HG02884 (cell line): ENCODE measurements at regions not wholly inside any gene's neighbourhood (a gene's known extent, or its start where the extent isn't known, plus 50 kb on each side); places are given as distances from the start of the nearest gene placed in this dataset.
"Not testable (repeated sequence)": the region's sequence is repeated elsewhere in the genome, so short reads cannot be mapped to it uniquely, and the experiment has no call there.

Experiments
- ATAC-seq: cut with Tn5 transposase; IDR thresholded peaks from one replicate; pipeline ENCODE4 v1.9.1; 2021; ENCODE audit warnings: mild to moderate bottlenecking, moderate library complexity; ENCODE audit not compliant: unreplicated experiment

DNA sequence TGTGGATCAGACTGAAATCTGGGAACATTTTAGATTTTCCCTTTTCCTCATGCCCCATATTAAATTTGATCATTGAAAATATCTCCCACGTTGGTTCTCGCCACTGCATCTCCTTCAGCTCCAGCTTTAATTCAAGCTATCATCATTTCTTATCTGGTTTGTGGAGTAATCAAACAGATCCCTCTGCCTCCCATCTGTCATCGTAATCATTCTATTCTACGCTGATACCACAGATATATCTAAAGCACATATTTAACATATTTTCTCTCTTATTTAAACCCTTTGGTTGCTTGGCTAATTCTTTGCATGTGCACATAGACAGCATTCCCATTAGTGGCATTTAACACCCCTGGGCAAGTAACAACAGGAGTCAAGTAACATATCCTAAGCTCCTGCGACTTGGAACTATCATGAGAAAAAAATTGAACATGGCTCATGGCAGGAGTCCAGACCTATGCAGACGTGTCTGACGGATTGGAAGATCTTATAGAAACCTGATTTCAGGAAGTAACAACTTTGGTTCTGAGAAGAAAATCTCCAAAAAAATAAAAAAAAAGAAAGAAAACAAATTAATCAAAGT is 158.8 kb upstream of the KYNU start:
- ATAC-seq: no peak

DNA sequence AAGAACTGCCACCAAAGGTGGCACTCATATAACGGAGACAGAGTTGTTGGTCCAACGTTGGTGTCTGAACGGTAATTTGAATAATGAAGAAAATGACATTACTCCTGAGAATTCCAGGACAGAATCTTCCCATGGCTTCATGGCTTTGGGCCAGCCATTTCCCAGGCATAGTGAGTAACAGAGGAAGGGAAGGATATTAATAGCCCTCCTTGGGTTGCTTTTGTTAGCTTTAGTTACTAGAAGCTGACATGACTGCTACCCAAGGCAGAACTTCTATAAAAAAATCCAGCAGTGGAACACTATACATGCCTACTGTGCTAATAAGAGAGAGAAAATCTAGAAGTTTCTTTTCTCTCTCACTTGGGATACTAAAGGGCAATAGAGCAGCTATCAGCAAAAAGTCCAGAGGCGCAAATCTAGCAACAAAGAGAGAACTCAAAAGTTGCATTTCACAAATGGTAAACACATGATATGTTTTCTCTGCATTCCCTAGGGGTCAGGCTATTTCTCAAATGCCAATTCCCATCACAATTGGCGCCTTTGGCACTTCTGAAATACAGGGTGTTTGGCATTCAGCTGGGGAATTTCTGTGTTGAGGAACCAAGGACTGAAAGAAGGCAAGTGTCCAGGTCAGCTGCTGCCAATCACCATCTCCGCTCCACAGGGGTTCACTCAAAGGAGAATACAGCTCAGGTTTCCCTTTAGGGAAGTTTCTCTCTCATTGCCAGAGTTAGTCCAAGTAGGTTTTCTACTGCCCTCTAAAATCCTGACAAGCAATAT is 160.8 kb upstream of the KYNU start:
- ATAC-seq: no peak

GRCh38 chr2:142714600-142714999 is 162.9 kb upstream of the KYNU start:
- ATAC-seq: peak; percentile 94

DNA sequence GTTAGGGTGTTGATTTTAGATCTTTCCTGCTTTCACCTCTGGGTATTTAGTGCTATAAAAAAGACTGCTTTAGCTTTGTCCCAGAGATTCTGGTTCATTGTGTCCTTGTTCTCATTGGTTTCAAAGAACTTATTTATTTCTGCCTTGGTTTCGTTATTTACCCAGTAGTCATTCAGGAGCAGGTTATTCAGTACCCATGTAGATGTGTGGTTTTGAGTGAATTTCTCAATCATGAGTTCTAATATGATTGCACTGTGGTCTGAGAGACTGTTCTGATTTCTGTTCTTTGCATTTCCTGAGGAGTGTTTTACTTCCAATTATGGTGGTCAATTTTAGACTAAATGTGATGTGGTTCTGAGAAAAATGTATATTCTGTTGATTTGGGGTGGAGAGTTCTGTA is 167.1 kb upstream of the KYNU start:
- no peak for ATAC-seq

- ATAC-seq: no peak
Observed at GRCh38 chr2:142707318-142707717, 170.1 kb upstream of the KYNU start.

DNA sequence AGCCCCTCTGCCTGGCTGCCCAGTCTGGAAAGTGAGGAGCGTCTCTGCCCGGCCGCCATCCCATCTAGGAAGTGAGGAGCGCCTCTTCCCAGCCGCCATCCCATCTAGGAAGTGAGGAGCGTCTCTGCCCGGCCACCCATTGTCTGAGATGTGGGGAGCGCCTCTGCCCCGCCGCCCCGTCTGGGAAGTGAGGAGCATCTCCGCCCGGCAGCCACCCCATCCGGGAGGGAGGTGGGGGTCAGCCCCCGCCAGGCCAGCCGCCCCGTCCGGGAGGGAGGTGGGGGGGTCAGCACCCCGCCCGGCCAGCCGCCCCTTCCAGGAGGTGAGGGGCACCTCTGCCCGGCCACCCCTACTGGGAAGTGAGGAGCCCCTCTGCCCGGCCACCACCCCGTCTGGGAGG is 175.1 kb upstream of the KYNU start:
- ATAC-seq: not testable (repeated sequence)

DNA sequence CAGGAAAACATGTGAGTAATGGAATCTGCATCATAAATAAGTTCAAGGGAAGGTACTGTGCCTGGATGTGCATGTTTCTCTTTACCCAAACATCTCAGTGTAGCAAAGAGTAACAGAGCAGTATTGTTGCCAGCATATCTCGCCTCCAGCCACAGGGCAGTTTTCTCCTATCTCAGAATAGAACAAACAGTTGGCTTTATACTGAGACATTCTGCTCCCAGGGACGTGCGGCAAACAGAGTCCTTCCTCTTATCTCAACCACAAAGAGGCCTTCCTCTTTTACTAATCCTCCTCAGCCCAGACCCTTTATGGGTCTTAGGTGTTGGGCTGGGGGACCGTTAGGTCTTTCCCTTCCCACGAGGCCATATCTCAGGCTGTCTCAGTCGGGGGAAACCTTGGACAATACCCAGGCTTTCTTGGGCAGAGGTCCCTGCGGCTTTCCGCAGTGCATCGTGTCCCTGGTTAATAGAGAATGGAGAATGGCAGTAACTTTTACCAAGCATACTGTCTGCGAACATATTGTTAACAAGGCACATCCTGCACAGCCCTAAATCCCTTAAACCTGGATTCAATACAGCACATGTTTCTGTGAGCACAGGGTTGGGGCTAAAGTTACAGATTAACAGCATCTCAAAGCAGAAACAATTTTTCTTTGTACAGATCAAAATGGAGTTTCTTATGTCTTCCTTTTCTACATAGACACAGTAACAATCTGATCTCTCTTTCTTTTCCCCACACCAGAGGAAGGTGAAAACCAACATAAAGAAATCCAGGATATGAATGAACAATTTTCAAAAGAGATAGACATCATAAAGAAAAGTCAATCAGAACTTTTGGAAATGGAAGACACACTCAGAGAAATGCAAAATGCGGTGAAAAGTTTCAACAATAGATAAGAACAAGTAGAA is 181.9 kb upstream of the KYNU start:
- ATAC-seq: not testable (repeated sequence)

DNA sequence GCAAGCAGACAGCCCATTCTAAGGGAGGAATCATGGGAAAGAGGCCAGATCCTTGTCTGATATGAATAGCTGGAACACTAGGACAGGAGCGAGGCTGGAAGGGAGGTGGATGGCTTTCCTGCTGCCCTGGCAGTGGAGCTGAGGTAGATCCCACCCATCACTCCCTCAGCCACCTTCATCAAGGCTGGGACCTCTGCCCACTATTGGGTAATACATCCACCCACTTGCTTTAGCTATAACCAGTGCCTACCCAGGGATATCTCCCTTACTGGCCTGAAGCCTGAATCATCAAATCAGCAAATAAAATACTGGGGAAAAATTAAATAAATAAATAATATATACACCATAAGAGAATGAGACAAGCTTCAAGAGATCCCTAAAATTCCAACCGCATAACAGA is 183.2 kb upstream of the KYNU start:
- ATAC-seq: no peak

DNA sequence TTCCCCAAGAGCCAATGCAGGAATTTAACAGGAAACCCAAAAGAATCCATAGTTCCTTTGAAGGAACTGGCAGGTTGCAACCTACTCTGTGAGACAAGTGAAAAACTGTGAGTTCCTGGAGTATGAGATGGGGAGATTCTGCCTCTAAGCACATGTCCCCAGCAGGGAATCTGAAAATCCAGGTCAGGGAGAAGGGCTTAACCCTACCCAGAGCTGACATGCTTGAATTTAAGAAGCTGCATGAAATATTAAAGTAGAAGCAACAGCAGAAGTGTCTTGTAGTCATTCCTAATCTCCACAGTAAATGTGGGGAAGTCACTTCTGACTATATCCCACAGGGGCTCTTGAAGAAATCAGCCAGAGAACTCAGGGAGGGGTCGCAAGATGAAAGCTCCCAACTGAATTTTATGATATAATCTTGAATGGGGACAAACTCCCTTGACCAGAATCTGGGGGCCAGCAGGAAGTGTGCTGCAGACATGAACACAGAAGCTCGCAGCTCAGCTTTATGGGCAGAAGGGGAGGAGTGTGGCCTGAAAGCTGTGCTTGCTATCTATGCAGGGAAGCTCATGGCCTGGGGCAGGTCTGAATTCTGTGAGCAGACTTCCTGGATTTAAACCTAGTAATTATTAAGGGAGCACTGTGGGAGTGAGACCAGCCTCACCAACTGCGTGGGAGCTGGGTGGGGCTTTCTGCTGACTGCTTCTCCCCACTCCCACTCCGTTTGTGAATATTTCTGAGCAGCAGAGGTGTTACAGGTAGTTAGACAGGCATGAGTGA is 184.1 kb upstream of the KYNU start:
- no peak for ATAC-seq

GRCh38 chr2:142688856-142689605 is 188.4 kb upstream of the KYNU start:
- no peak for ATAC-seq

DNA sequence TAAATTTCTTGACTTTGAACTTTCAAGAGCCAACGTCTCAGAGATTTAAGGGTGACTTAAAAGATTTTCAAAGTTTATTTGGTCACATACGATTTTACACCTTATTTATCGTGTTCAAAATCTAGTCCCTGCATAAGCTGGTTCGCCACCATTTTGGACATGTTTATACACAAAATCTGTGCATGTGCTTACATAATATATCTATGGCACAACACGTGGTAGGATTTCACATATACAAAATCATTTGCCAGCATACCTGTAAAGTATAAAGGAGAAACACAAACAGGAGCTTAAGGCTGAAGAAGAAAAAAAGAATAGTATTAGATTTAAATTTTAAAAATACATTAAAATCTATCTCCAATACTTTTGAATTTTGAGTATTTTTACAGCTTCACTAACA is 190.0 kb upstream of the KYNU start:
- ATAC-seq: no peak

GRCh38 chr2:142687075-142687474 is 190.4 kb upstream of the KYNU start:
- no peak for ATAC-seq

DNA sequence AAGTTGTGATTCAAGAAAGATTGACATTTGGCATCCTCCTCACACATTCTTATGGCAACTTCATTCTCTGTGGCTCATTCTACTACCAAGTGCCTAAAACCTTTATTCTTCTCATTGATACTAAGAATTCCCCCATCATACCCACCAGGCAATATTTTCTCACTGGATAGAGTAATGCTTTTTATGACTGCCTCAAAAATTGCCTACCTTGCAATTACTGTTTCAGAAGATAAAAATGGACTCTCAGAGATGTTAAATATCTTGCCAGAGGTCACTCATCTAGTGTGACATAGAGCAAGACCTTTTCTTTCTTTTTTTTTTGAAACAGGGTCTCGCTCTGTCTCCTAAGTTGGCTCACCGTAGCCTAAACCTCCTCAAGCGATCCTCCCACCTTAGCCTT is 192.8 kb upstream of the KYNU start:
- no peak for ATAC-seq

DNA sequence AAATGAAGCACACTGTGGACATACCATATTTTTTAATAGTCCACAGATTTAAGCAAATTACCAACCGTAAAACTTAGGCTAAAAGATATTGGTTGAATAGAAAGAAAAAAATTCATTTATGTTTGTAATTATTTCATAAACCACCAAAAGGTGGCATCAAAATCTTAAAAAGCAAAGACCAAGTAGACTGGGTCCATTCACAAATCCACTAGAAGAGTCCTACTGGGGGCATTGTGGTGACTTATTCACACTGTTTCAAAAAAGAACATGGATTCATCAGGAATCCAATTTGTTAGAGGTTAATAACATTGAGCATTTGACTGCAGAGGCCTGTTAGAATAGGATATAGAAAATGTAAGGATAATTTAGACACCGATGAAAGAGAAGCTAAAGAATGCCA is 194.9 kb upstream of the KYNU start:
- ATAC-seq: no peak

DNA sequence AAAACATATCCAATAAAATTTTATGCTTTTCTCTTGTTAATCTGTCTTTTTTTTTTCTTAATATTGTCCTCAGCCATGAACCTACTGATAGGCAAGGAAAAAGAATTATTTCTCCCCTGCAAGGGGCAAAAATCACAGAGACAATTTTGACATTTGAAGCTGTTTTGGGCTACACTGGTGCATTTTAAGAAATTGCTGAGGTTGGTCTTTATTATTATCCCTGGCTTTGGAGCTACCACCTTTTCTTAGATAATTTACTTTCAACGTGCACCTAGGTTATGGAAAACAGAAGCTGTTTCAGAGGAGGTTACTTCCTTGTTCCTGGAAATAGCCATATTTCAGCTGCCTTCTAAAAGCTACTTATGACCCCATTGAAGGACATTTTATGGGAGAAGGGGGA is 195.5 kb upstream of the KYNU start:
- no peak for ATAC-seq

GRCh38 chr2:142678164-142678563 is 199.3 kb upstream of the KYNU start:
- no peak for ATAC-seq

DNA sequence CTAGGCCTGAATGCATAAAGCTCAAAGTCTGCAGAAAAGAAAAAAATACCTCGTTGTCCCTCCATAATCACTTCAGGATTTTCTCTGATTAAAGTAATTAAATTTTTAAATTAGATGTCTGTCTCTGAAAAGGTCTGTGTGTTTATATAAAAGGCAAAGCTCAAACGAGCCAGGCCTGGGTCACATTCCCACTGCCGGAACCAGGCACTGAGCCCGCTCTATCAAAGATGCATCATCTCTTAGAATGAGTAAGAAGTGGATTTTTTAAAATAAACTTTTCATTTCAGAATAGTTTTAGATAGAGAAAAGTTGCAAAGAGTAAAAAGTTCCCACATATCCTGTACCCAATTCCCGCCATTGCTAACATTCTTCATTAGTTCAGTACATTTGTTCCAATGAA is 202.1 kb upstream of the KYNU start:
- no peak for ATAC-seq

DNA sequence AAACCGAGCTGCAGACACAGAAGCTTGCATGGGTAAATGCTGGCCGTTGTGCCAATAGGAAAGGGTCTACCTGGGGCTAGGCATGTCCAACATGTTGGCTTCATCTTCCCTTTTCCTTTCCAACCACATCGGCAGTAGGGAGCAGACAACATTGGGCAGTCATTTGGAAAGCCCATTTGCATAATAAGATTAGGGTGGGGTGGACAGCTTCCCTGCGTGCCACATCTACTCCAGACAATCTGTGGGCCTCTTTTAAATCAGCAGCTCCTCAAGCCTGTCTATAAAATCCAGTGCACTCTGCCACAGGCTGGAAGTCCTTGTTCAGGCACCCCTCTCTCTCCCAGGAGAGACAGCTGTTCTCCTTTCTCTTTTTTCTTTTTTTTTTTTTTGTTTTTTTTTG is 203.6 kb upstream of the KYNU start:
- ATAC-seq: no peak

- no peak for ATAC-seq
Observed at GRCh38 chr2:142672698-142673097, 204.8 kb upstream of the KYNU start.

DNA sequence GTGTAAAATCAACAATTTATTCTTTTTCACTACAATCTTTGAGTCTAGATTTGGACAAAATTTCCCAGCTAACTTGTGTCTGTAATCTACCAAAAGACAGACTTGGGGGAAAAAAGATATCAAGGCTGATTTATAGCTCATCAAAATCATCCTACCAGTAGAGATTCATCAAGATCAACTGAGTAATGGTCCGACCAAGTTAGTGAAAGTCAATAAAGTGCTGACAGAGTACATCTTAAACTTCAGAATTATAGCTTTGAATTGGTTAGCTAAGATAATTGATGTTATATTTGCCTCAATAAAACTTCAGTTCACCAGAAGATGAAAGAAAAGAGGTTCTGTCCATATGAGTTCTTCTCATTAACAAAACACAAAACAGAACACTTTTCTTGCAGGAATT is 207.1 kb upstream of the KYNU start:
- no peak for ATAC-seq
